OCI-LY3 (cell line): ENCODE measurements at regions not wholly inside any gene's neighbourhood (a gene's known extent, or its start where the extent isn't known, plus 50 kb on each side); places are given as distances from the start of the nearest gene placed in this dataset.

Experiments
- H2AFZ ChIP-seq: fragments of 200-600, 300-600 bp; shearing (Covaris generic); 2 replicates; pipeline ENCODE4 v1.6.0; 2014; ENCODE audit warnings: antibody characterized with exemption, low read depth, low read length
- H3K27ac ChIP-seq: fragments of 200-600, 300-600 bp; sonication (generic); 2 replicates; pipeline ENCODE4 v1.5.1; 2014; ENCODE audit warnings: mild to moderate bottlenecking, low read length, moderate library complexity, mixed read lengths
- H3K27me3 ChIP-seq: fragments of 200-600, 300-600 bp; sonication (generic); 2 replicates; pipeline ENCODE4 v1.6.1; 2014; ENCODE audit warnings: low read depth, low read length, mixed read lengths
- H3K36me3 ChIP-seq: fragments of 200-600, 300-600 bp; sonication (generic); replicated peaks from 2 replicates; pipeline ENCODE3; 2014; ENCODE audit warnings: low read depth, low read length, mixed read lengths
- H3K4me1 ChIP-seq: fragments of 300-600, 200-600 bp; sonication (generic); 2 replicates; pipeline ENCODE4 v1.6.1; 2014; ENCODE audit warnings: low read length, mixed read lengths
- H3K4me2 ChIP-seq: fragments of 200-600, 300-600 bp; sonication (generic); 2 replicates; pipeline ENCODE4 v1.6.1; 2014; ENCODE audit warnings: low read length, mixed read lengths
- H3K4me3 ChIP-seq: fragments of 300-600, 200-600 bp; sonication (generic); 2 replicates; pipeline ENCODE4 v1.5.1; 2014; ENCODE audit warnings: antibody characterized with exemption, mild to moderate bottlenecking, low read length, moderate library complexity
- H3K79me2 ChIP-seq: fragments of 300-600, 200-600 bp; shearing (Covaris generic); 2 replicates; pipeline ENCODE4 v1.6.1; 2014; ENCODE audit warnings: mild to moderate bottlenecking, low read length, mixed read lengths
- H3K9ac ChIP-seq: fragments of 300-600, 200-600 bp; shearing (Covaris generic); 2 replicates; pipeline ENCODE4 v1.6.0; 2014; ENCODE audit warnings: mild to moderate bottlenecking, low read length, moderate library complexity
- H3K9me3 ChIP-seq: fragments of 200-600, 300-600 bp; shearing (Covaris generic); 2 replicates; pipeline ENCODE4 v1.6.1; 2014; ENCODE audit warnings: low read length, mixed read lengths; ENCODE audit not compliant: insufficient read depth
- H4K20me1 ChIP-seq: fragments of 200-600, 300-600 bp; sonication (generic); 2 replicates; pipeline ENCODE4 v1.6.1; 2016; ENCODE audit warnings: low read length, mixed read lengths; ENCODE audit not compliant: insufficient read depth
- CTCF ChIP-seq: fragments of 200-600, 300-600 bp; sonication (generic); IDR thresholded peaks from 2 replicates; pipeline ENCODE4 v1.5.1; 2014; ENCODE audit warnings: antibody characterized with exemption, low read length, low read depth
- EZH2phosphoT487 ChIP-seq: fragments of 200-600 bp; shearing (Covaris generic); IDR thresholded peaks from 2 replicates; pipeline ENCODE4 v1.6.1; 2018; ENCODE audit warnings: antibody characterized with exemption, mixed run types, low read depth

- H3K4me1 ChIP-seq: no peaks in the 10 kb centered on the region
- TF ChIP-seq EZH2phosphoT487 (no peak), CTCF (no peak)
- H3K9me3 ChIP-seq: peaks cover 37% of the 10 kb centered on the region
- no peak overlapping the region for H3K4me2 ChIP-seq
- no peak overlapping the region for H2AFZ ChIP-seq
- H3K4me3 ChIP-seq: no peak overlapping the region
- no peak overlapping the region for H3K27ac ChIP-seq
- H3K27me3 ChIP-seq: no peaks in the 10 kb centered on the region
- peaks cover 11% of the 10 kb centered on the region for H3K36me3 ChIP-seq
- no peaks in the 10 kb centered on the region for H4K20me1 ChIP-seq
- H3K79me2 ChIP-seq: no peaks in the 10 kb centered on the region
- no peak overlapping the region for H3K9ac ChIP-seq
Measured at GRCh38 chr1:184292101-184292500, 94.7 kb upstream of the C1orf21 start.

GRCh38 chr1:184294101-184294500 is 92.7 kb upstream of the C1orf21 start:
- H3K4me2 ChIP-seq: no peak overlapping the region
- H3K9me3 ChIP-seq: peaks cover 27% of the 10 kb centered on the region
- H3K36me3 ChIP-seq: peaks cover 11% of the 10 kb centered on the region
- H3K4me3 ChIP-seq: no peak overlapping the region
- H3K9ac ChIP-seq: no peak overlapping the region
- H3K27me3 ChIP-seq: no peaks in the 10 kb centered on the region
- TF ChIP-seq EZH2phosphoT487 (no peak), CTCF (no peak)
- no peak overlapping the region for H2AFZ ChIP-seq
- H4K20me1 ChIP-seq: no peaks in the 10 kb centered on the region
- H3K79me2 ChIP-seq: no peaks in the 10 kb centered on the region
- peaks cover 3% of the 10 kb centered on the region for H3K4me1 ChIP-seq
- H3K27ac ChIP-seq: no peak overlapping the region

GRCh38 chr1:184296466-184297243 is 90.2 kb upstream of the C1orf21 start:
- no peak overlapping the region for H2AFZ ChIP-seq
- H3K9ac ChIP-seq: no peak overlapping the region
- H3K36me3 ChIP-seq: no peaks in the 10 kb centered on the region
- no peak overlapping the region for H3K27ac ChIP-seq
- H3K27me3 ChIP-seq: no peaks in the 10 kb centered on the region
- TF ChIP-seq CTCF (no peak), EZH2phosphoT487 (no peak)
- no peak overlapping the region for H3K4me3 ChIP-seq
- H3K4me2 ChIP-seq: no peak overlapping the region
- peaks cover 3% of the 10 kb centered on the region; the same call in 1 of the 2 replicates for H3K9me3 ChIP-seq
- peaks cover 27% of the 10 kb centered on the region for H3K4me1 ChIP-seq
- H3K79me2 ChIP-seq: no peaks in the 10 kb centered on the region
- no peaks in the 10 kb centered on the region for H4K20me1 ChIP-seq

GRCh38 chr1:184297244-184297750 is 89.5 kb upstream of the C1orf21 start:
- H3K4me1 ChIP-seq: peaks cover 27% of the 10 kb centered on the region
- H2AFZ ChIP-seq: no peak overlapping the region
- H4K20me1 ChIP-seq: no peaks in the 10 kb centered on the region
- TF ChIP-seq CTCF (no peak), EZH2phosphoT487 (no peak)
- H3K27ac ChIP-seq: no peak overlapping the region
- H3K36me3 ChIP-seq: no peaks in the 10 kb centered on the region
- H3K79me2 ChIP-seq: no peaks in the 10 kb centered on the region
- H3K9me3 ChIP-seq: peaks cover 3% of the 10 kb centered on the region; the same call in 1 of the 2 replicates
- H3K9ac ChIP-seq: no peak overlapping the region
- no peaks in the 10 kb centered on the region for H3K27me3 ChIP-seq
- H3K4me2 ChIP-seq: no peak overlapping the region
- no peak overlapping the region for H3K4me3 ChIP-seq
